GM18502 (cell line): ENCODE measurements at regions not wholly inside any gene's neighbourhood (a gene's known extent, or its start where the extent isn't known, plus 50 kb on each side); places are given as distances from the start of the nearest gene placed in this dataset.
"Not testable (repeated sequence)": the region's sequence is repeated elsewhere in the genome, so short reads cannot be mapped to it uniquely, and the experiment has no call there.

ENCODE experiments used
- ATAC-seq: cut with Tn5 transposase; IDR thresholded peaks from one replicate; pipeline ENCODE4 v1.9.1; 2021; ENCODE audit warnings: mild to moderate bottlenecking; ENCODE audit not compliant: unreplicated experiment, poor library complexity

DNA sequence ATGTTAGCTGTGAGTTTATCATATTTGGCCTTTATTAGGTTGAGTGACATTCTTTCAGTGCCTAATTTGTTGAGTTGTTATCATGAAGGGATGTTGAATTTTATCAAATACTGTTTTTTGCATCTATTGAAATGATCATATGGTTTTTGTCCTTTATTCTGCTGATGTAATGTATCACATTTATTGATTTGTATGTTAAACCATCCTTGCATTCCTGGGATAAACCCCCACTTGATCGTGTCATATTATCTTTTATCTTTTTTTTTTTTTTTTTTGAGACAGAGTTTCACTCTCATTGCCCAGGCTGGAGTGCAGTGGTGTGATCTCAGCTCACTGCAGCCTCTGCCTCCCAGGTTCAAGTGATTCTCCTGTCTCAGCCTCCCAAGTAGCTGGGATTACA is 51.9 kb upstream of the MFGE8 start:
- ATAC-seq = not testable (repeated sequence)

DNA sequence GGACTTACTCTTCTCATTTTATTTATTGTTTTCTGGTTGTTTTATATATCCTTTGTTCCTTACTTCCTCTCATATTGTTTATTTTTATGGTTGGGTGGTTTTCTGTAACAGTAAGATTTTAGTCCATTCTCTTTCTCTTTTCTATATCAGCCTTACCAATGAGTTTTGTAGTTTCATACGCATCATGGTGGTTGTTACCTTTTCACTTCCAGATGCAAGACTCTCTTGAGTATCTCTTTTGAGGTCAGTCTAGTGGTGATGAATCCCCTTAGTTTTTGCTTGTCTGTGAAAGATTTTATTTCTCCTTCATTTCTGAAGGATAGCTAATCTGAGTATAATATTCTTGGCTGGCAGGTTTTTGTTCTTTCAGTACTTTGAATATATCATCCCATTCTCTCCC is 57.1 kb upstream of the MFGE8 start:
- ATAC-seq = no peak

DNA sequence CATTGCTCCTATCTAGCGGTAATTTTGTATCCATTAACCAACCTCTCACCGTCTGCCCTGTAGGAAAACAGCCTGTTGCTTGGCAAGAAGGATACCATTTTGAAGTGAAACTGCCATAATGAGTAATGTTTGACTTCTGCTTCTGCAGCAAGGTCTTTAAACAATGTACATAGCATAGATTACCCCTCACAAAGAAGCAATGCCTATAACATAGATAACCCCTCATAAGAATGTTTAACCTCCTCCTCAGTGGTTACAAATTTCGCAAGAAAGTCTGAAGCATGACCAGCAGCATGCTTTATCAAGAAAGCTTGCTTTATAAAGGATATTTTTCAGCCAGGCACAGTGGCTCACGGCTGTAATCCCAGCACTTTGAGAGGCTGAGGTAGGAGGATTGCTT is 61.2 kb upstream of the MFGE8 start:
- ATAC-seq = no peak

DNA sequence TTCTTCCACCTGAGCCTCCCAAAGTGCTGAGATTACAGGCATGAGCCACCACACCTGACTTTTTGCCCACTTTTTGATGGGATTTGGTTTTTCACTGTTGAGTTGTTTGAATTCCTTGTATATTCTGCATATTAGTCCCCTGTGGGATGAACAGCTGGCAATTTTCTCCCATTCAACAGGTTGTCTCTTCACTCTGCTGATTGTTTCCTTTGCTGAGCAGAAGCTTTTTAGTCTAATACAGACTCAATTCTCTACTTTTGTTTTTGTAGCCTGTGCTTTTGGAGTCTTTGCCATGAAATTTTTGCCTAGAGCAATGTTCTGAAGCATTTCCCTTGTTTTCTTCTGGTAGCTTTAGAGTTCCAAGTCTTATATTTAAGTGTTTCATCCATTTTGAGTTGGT is 62.7 kb upstream of the MFGE8 start:
- ATAC-seq = no peak

DNA sequence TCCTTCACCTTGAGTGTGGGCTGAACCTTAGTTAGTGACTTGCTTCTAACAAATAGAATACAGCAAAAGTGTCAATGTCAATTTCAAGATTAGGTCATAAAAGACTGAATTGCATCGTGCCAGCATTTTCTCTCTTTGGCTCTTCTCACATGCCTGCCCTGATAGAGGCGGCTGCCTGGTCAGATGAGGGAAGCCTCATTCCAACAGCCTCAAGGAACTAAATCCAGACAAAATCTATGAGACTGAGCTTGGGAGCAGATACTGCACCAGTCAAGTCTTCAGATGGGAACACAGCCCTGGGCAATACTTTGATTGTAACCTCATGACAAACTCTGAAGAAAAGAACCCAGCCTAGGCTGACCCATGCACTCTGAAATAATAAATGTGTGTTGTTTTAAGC is 63.5 kb upstream of the MFGE8 start:
- ATAC-seq = no peak

DNA sequence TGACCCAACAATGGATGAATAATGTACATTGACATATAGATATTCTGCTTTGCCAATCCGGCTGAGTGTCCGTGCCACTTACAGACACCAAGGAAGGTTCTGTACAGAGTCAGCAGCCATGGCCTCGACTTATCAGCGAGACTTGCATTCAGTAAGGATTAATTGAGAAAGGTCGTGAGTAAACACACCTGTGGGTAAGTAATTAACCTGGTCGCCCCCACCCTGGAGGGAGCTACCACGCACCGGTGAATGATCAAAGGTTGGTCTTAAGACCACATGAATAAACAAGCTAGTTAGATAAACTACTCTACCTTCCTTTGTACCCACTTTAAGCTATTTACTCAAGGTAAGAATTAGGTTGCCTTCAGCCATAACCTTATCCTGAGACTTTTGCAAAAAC is 66.5 kb upstream of the MFGE8 start:
- ATAC-seq = no peak

DNA sequence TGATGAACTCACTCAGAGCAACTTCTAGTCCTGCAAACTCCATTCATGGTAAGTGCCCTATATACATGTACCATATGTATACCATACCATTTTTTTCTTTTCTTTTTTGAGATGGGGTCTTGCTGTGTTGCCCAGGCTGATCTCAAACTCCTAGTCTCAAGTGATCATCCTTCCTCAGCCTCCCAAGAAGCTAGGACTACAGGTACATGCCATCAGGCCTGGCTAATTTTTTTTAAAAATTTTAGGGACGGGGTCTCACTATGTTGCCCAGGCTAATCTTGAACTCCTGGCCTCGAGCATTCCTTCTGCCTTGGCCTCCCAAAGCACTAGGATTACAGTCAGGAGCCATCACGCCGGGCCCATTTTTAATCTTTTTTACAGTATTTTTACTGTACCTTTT is 67.3 kb upstream of the MFGE8 start:
- ATAC-seq = no peak

DNA sequence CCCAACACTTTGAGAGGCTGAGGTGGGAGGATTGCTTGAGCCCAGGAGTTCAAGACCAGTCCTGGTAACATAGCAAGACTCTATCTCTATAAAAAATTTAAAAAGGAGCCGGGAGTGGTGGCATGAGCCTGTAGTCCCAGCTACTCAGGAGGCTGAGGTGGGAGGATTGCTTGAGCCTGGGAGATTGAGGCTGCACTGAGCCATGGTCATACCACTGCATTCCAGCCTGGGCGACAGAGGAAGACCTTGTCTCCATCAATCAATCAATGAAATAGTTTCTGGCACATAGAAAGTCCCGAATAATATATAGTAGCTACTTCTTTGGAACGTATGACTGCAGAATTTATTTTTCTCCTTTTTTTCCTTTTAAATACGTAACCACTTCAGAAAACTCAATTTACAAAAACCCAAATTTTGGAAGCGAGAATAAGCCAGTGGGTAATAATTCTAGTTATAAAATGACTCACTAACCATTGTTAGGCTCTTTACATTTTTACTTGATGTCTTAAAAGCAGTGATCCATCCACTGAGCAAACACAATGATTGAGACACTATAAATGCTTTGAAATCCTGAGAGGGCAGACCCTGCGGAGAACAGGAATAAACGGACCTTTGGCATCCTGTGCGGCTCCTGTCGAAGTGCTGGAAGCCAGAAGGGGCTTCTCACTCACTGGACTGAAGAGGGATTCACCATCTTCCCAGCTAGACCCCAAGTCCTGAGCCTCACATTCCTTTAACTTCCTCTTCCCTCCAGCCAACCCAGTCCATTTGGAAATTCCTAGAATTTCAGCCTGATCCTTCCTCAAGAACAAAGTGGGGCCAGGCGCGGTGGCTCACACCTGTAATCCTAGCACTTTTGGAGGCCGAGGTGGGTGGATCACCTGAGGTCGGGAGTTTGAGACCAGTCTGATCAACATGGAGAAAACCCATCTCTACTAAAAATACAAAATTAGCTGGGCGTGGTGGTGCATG is 68.4 kb upstream of the MFGE8 start:
- ATAC-seq = no peak

DNA sequence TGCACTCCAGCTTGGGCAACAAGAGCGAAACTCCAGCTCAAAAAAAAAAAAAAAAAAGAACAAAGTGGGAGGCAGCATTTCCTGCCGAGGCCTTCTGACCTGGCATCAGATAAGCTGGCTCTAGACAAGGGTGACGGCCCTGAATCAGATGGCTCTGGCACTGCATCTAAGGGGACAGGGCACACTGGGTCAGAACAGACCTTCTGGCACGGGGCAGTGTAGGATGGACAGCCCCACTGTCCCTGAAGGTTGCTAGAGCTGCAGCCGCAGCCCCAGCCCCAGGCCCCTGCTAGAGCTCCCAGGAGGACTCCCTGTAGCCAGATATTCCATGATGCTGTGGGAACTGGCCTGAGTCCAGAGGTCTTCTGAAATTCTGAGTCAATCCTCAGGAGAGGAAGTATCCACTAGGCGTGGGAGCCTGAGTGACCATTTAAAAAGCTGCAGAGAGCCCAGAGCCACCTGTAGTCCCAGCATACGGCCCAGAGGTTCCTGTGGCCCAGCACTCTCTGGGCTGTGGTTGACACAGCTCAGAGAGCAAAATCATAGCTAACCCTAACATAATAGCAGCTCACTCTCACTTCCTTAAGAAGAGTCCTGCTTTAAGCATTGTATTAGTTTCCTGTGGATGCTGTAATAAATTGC is 69.2 kb upstream of the MFGE8 start:
- ATAC-seq = peak; percentile 96

DNA sequence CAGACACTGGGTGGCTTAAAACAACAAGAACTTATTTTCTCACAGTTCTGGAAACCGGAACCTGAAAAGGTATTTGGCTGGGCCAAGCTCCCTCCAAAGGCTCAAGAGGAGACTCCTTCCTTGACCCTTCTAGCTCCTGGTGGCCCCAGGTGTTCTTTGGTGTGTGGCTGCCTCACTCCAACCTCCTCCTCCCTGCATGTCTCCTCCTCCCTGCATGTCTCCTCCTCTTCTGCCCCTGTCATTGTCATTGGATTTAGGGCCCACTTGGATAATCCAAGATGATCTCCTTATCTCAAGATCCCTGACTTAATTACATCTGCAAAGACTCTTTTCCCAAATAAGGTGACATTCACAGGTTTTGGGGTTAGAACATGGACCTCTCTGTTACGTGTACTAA is 69.8 kb upstream of the MFGE8 start:
- no peak for ATAC-seq

DNA sequence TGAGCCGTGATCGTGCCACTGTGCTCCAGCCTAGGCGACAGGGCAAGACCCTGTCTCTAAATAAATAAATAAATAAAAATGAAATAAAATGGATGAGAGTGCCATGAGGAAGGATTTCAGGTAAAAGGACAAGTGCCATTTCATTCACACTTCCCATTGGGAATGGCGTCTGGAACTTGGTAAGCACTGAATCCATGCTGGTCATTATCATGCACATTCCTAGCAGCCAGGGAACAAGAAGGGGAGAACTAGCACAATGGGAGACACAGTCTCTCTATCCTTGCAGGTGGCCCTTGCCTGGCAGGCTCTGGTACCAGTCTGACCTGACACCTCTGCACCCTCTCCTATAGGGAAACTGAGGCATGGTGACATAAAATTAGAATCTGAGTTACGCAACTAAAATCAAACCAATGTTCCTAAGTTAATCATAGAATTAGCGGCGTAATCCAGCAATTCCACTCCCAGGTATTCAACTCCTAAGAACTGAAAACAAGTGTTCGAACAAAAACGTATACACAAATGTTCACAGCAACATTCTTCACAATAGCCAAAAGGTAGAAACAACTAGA is 70.8 kb upstream of the MFGE8 start:
- no peak for ATAC-seq

DNA sequence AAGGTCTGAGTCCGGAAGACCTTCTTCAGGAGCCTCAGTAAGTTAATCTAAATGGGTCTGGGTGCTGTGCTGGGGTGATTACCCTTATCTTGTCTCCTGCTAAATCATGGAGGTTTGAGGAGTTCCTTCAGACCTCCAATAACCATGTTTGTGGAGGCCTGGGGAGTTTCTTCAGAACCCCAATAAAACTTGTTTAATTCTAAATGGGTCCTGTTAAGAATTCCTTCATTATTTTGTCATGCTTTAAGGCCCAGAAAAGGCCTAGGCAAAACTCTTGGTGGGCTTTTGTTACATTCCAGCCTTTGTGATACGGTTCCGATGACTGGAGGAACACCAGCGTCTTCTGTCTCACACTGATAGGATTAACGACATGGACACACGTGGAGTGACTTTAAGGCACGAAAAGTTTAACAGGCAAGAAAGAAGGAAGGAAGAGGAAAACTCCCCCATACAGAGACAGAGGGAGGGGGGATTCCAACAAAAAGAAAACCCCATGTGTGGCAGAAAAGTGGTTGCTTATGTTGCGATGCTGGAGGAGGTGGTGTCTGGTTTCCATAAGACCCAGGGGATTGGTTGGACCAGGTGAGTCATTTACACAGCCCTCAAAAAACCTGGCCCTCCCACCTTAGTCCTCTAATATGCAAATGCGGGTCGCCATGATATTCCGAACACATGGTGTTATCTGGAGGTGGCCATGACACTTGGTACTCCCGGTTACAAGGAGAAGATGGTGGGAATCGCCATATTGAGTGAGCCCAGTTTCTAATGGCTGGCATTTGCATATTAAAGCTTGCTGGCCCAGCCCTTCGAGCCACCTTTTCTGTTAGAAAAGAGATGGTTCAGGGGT is 72.6 kb upstream of the MFGE8 start:
- ATAC-seq = no peak

DNA sequence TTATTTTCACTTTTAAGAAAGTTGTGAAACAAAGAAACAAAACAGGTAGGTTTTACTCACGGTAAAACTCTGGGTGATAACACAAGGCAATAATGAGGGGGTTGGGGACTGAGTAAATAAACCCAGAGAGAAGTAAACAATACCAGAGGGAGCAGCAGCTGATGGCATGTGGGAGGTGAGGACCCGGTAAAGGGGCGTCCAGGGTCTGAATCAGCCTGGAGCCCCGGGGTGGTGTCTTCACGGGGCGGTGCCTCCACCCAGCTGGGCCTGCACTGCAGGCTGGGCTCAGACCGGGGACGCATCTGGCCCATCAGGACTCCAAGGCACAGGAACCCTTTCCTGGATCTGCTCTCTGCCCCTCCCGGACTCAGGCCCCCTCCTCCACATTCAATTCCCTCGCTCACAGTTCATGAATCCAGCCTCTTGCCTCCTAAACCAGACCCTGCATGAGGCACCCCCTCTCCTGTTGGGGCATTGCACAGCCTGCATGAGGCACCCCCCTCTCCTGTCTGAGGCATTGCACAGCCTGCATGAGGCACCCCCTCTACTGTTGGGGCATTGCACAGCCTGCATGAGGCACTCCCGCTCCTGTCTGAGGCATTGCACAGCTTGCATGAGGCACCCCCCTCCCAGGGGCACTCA is 73.9 kb upstream of the MFGE8 start:
- no peak for ATAC-seq

DNA sequence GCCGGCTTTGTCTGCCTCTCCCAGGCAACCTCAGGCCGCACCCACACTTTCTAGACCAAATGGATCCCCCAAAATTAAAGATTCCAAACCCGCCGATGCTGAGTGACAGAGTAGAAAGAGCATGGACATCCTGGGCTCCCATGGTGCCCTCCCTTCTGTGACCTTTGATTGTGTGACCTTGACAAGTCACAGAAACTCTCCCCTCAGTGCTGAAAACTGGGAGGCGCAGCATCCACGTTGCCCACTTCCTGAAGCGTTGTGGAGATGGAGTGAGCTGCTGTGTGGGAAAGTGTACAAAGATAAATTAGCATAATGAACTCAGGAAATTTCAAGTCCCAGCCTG is 74.4 kb upstream of the MFGE8 start:
- ATAC-seq = no peak

DNA sequence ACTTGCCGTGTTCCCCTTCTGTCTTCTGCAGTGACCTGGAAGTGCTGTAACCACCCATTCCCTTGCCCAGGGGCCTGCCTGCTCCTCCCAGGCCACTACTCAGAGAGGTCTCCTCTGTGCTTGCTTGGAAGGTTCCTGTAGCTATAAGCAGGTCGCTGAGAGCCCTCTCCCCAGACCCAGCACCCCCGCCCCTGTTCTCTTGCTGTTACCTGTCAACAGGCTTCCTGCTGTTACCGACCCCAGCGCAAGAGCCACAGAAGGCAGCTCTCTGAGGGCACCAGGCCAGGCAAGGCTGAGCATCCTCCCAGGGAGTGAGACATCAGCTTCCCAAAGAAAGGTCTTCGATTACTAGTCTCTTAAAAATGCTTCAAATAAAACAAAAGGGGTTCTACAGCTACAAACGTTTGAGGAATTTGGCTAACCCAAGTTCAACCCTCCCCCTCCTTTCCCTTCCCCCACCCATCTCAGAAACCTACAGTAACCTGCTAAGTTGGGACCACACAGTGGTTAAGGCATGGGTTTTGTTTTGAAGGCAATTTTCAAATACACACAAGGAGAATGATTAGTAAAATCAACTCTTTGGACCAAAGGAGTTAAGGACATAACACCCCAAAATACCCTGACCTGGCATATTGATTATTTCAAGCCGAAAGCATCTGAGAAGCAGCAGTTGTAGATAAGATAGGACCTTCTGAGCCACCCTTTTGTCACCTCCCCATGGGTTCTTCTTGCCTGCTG is 74.9 kb upstream of the MFGE8 start:
- no peak for ATAC-seq

DNA sequence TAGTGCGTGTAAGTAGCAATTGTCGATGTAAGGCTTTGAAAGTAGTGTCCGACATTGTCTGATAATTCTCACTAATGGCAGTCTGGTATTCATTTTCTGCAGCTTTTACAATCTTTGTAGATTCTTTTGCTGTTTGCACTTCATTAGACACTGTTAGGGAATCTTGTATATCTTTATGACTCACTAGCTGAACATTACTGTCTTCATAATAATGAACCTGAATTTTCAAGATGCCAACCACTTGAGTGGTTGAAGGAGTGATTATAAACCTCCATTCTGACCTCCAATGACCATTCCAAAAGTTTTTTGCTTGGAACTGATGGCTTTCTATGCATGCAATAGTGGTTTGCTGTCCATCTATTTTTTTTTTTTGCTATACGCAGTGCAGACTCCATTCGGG is 76.4 kb upstream of the MFGE8 start:
- no peak for ATAC-seq

DNA sequence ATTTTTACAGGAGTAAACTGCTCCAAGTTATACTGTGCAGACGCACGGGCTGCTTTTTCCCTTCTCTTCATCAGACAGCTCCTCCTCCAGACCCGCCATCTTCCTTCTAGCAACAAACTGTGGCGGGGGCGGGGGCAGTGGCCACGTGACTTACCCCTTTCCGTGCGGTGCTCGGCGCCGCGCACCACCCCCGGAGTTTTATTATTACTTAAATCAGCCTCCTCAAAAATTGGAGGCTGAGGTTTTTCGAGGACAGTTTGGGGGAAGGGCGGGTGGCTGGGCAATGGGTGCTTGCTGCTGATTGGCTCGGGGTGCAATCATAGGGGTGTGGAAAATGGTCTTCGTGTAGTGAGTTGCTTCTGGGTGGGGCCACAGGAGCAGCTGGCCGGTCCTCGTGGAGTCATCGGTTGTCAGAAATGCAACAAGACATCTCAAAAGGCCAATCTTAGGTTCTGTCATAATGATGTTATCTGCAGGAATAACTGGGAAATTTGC is 77.1 kb upstream of the MFGE8 start:
- no peak for ATAC-seq

DNA sequence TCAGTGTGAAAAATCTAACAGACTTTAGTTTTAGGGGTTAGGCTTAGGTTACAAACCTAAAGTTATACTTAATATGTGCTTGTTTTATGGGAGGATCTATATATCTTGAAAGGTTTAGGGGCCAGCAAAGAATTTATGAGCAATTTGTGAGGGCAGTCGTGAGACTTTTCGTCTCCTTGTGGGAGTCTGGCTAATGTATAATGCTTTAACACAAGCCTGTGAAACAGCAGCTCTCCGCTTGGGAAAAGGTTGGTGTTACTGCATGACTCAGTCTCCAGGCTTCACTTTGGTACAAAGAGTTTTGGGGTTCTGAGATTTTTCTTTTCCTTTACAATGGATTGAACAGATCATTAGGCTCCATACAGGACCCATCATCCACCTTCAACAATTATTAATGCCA is 79.0 kb upstream of the MFGE8 start:
- no peak for ATAC-seq

DNA sequence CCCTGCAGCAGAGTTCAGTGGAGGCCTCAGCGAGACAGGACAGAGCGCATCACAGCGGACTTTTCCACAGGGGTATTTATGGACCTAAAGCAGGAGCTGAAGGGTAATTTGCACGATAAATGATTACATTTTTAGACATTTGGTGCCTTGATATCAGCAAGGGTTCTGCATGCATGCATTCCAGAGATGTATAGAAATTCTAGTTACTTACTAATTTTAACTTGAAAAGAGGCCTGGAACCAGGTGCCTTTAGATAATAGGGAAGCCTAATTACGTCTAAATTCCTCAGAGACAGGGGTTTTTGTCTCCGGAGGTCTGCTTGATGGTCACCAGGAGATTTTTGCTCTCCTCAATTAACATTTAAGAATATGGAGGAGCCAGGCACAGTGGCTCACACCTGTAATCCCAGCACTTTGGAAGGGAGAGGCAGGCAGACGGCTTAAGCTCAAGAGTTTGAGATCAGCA is 79.8 kb upstream of the MFGE8 start:
- no peak for ATAC-seq
